IMR-90 (cell line): ENCODE measurements at regions not wholly inside any gene's neighbourhood (a gene's known extent, or its start where the extent isn't known, plus 50 kb on each side); places are given as distances from the start of the nearest gene placed in this dataset.

Experiments
- ATAC-seq: fragments of 200-7000 bp; cut with Tn5 transposase; 2 replicates; pipeline ENCODE4 v1.9.1; 2020; ENCODE audit warnings: low read depth, mild to moderate bottlenecking, moderate library complexity
- BruUV-seq: library from RNA; stranded (reverse); fragments of 400-500 nt; replicated peaks from 2 replicates; lab custom pipeline; 2021; lab: Mats Ljungman, UMichigan
- CTCF ChIA-PET: fragments of 300-600 bp; formaldehyde crosslinking; extraction: SDS; loops from one replicate; lab custom pipeline; 2021; ENCODE audit warnings: antibody characterized with exemption; lab: Yijun Ruan, JAX
- POLR2A ChIA-PET: fragments of 300-600 bp; sonication (Branson Sonifier 250); formaldehyde crosslinking; loops from one replicate; lab custom pipeline; 2022; ENCODE audit warnings: antibody characterized with exemption; ENCODE audit not compliant: unreplicated experiment; lab: Charles Lee
- DNase-seq: peaks from one replicate; pipeline ENCODE4 v3.0.0; 2013
- H2AFZ ChIP-seq: replicated peaks from 2 replicates; pipeline ENCODE3; 2013; ENCODE audit warnings: low read length, mild to moderate bottlenecking; ENCODE audit not compliant: poor library complexity
- H2AK5ac ChIP-seq: 2 replicates; pipeline ENCODE4 v1.6.1; 2013; ENCODE audit warnings: low read depth, low read length, inconsistent platforms
- H2AK9ac ChIP-seq: replicated peaks from 2 replicates; pipeline ENCODE3; 2013; ENCODE audit warnings: mild to moderate bottlenecking, low read depth, low read length, moderate library complexity; ENCODE audit not compliant: poor library complexity
- H2BK120ac ChIP-seq: 2 replicates; pipeline ENCODE4 v1.6.1; 2013; ENCODE audit warnings: low read depth, low read length, inconsistent platforms
- H2BK15ac ChIP-seq: 3 replicates; pipeline ENCODE4 v1.6.1; 2013; ENCODE audit warnings: low read depth, low read length, inconsistent platforms
- H2BK20ac ChIP-seq: 2 replicates; pipeline ENCODE4 v1.6.1; 2013; ENCODE audit warnings: low read depth, mild to moderate bottlenecking, inconsistent platforms, low read length, moderate library complexity
- H2BK5ac ChIP-seq: 2 replicates; pipeline ENCODE4 v1.6.1; 2013; ENCODE audit warnings: mild to moderate bottlenecking, low read depth, low read length, inconsistent platforms; ENCODE audit not compliant: poor library complexity, severe bottlenecking
- H3K14ac ChIP-seq: replicated peaks from 2 replicates; pipeline ENCODE4 v1.6.1; 2013; ENCODE audit warnings: low read depth, low read length, inconsistent platforms
- H3K18ac ChIP-seq: 2 replicates; pipeline ENCODE4 v1.6.1; 2013; ENCODE audit warnings: low read depth, low read length, control low read depth
- H3K23ac ChIP-seq: 2 replicates; pipeline ENCODE4 v1.6.1; 2013; ENCODE audit warnings: low read depth, low read length, inconsistent platforms
- H3K27ac ChIP-seq: 2 replicates; pipeline ENCODE4 v1.5.1; 2013; ENCODE audit warnings: mild to moderate bottlenecking, control low read depth, low read length; ENCODE audit not compliant: insufficient read depth
- H3K27me3 ChIP-seq: 2 replicates; pipeline ENCODE4 v1.6.1; 2013; ENCODE audit warnings: low read length; ENCODE audit not compliant: control insufficient read depth, insufficient read depth
- H3K36me3 ChIP-seq: 2 replicates; pipeline ENCODE4 v1.6.1; 2013; ENCODE audit warnings: low read length, mixed read lengths; ENCODE audit not compliant: control insufficient read depth, insufficient read depth
- H3K4ac ChIP-seq: 2 replicates; pipeline ENCODE4 v1.6.1; 2013; ENCODE audit warnings: low read depth, low read length, inconsistent platforms
- H3K4me1 ChIP-seq: 2 replicates; pipeline ENCODE4 v1.6.1; 2013; ENCODE audit warnings: low read length, mixed read lengths; ENCODE audit not compliant: control insufficient read depth, insufficient read depth
- H3K4me2 ChIP-seq: 2 replicates; pipeline ENCODE4 v1.6.1; 2013; ENCODE audit warnings: low read depth, mild to moderate bottlenecking, control low read depth, low read length, moderate library complexity
- H3K4me3 ChIP-seq: 2 replicates; pipeline ENCODE4 v1.5.1; 2013; ENCODE audit warnings: low read depth, mild to moderate bottlenecking, control low read depth, low read length, moderate library complexity; ENCODE audit not compliant: insufficient read depth
- H3K56ac ChIP-seq: 2 replicates; pipeline ENCODE4 v1.6.1; 2013; ENCODE audit warnings: low read length, inconsistent platforms; ENCODE audit not compliant: insufficient read depth; ENCODE audit errors: extremely low read depth
- H3K79me1 ChIP-seq, 2 experiments: 2 replicates each; pipeline ENCODE4 v1.6.1; 2013; ENCODE audit warnings: low read length in 2 of 2, inconsistent platforms in 1 of 2, low read depth in 1 of 2
- H3K9ac ChIP-seq: 2 replicates; pipeline ENCODE4 v1.6.1; 2013; ENCODE audit warnings: low read depth, low read length, control low read depth
- H3K9me1 ChIP-seq: 2 replicates; pipeline ENCODE4 v1.6.1; 2013; ENCODE audit warnings: low read length, inconsistent platforms; ENCODE audit not compliant: insufficient read depth
- H3K9me3 ChIP-seq: 2 replicates; pipeline ENCODE4 v1.6.1; 2013; ENCODE audit warnings: low read length; ENCODE audit not compliant: control insufficient read depth, insufficient read depth
- H4K20me1 ChIP-seq: 2 replicates; pipeline ENCODE4 v1.6.1; 2013; ENCODE audit warnings: low read length, inconsistent platforms; ENCODE audit not compliant: insufficient read depth
- H4K5ac ChIP-seq: 2 replicates; pipeline ENCODE4 v1.6.1; 2013; ENCODE audit warnings: mild to moderate bottlenecking, low read depth, low read length, control low read depth
- H4K8ac ChIP-seq, 2 experiments: 2 replicates each; pipeline ENCODE4 v1.6.1; 2013; ENCODE audit warnings: low read depth in 2 of 2, low read length in 2 of 2, control low read depth in 1 of 2, inconsistent platforms in 1 of 2
- H4K91ac ChIP-seq: 2 replicates; pipeline ENCODE4 v1.6.1; 2013; ENCODE audit warnings: low read depth, low read length, inconsistent platforms; ENCODE audit not compliant: insufficient read depth
- BHLHE40 ChIP-seq: fragments of 150-350 bp; IDR thresholded peaks from 2 replicates; pipeline ENCODE4 v1.6.1; 2016; ENCODE audit warnings: mild to moderate bottlenecking, low read depth, low read length
- CHD1 ChIP-seq: IDR thresholded peaks from 2 replicates; pipeline ENCODE4 v1.6.1; 2012; ENCODE audit warnings: low read depth, low read length, improper control_type of control experiment
- CTCF ChIP-seq: conservative IDR thresholded peaks from 2 replicates; pipeline ENCODE4 v1.5.1; 2012; ENCODE audit warnings: mild to moderate bottlenecking, low read depth, low read length, improper control_type of control experiment
- ELK1 ChIP-seq: fragments of 150-350 bp; IDR thresholded peaks from 2 replicates; pipeline ENCODE4 v1.6.1; 2016; ENCODE audit warnings: low read depth, mild to moderate bottlenecking, low read length, moderate library complexity, borderline replicate concordance
- MXI1 ChIP-seq: IDR thresholded peaks from 2 replicates; pipeline ENCODE4 v1.6.1; 2012; ENCODE audit warnings: low read depth, mild to moderate bottlenecking, low read length, moderate library complexity, borderline replicate concordance
- NFE2L2 ChIP-seq: fragments of 150-350 bp; IDR thresholded peaks from 2 replicates; pipeline ENCODE4 v1.6.1; 2016; ENCODE audit warnings: low read depth, mild to moderate bottlenecking, low read length
- POLR2A ChIP-seq: IDR thresholded peaks from 2 replicates; pipeline ENCODE4 v1.6.1; 2012; ENCODE audit warnings: mild to moderate bottlenecking, low read depth, low read length
- SMC3 ChIP-seq: fragments of 150-350 bp; IDR thresholded peaks from 2 replicates; pipeline ENCODE4 v1.6.1; 2016; ENCODE audit warnings: low read depth, mild to moderate bottlenecking, antibody characterized with exemption, low read length, moderate library complexity
- WGBS, 2 experiments: methylation state at CpG; one replicate each; pipeline versions ENCODE4 v1.1.5 to v1.1.7; 2013; ENCODE audit warnings: missing lambda C conversion rate in 2 of 2; ENCODE audit not compliant: insufficient read length in 1 of 2; ENCODE audit errors: extremely low coverage in 2 of 2; 5-methylcytosine and 5-hydroxymethylcytosine counted together
- dilution Hi-C: fragments of 300-500 bp; cut with HindIII; formaldehyde crosslinking; loops from one replicate; pipeline ENCODE4 v1.14.3; 2018; ENCODE audit warnings: low sequenced_read_pairs; ENCODE audit not compliant: unreplicated experiment
- in situ Hi-C: fragments of 300-500 bp; cut with MboI; formaldehyde crosslinking; loops from 3 replicates; pipeline ENCODE4 v1.14.3; 2019; ENCODE audit warnings: low sequenced_read_pairs, inconsistent platforms, mixed read lengths
- intact Hi-C: fragments of 100-400 bp; cut with micrococcal nuclease; formaldehyde crosslinking; loops from 2 replicates; pipeline ENCODE4 v1.10.0; 2022

GRCh38 chr20:24131684-24132083 lies 143.1 kb upstream of the GGTLC1 start:
- WGBS, 2 experiments: no CpG with 5 or more reads among the region's 1 CpG
- no peak overlapping the region for H2BK5ac ChIP-seq
- H3K18ac ChIP-seq: no peak overlapping the region
- H3K79me1 ChIP-seq: no peaks in the 10 kb centered on the region
- H4K20me1 ChIP-seq: no peaks in the 10 kb centered on the region
- POLR2A ChIA-PET: no interaction called here
- H3K4me3 ChIP-seq: no peak overlapping the region
- BruUV-seq: no TSS peak
- no peaks in the 10 kb centered on the region for H3K36me3 ChIP-seq
- H2AK5ac ChIP-seq: no peak overlapping the region
- no peak overlapping the region for H3K4me2 ChIP-seq
- no peak overlapping the region for H4K5ac ChIP-seq
- DNase-seq: no peak
- H3K14ac ChIP-seq: no peak overlapping the region
- H2AFZ ChIP-seq: no peak overlapping the region
- H3K27ac ChIP-seq: no peak overlapping the region
- H4K91ac ChIP-seq: no peak overlapping the region
- H2BK15ac ChIP-seq: no peak overlapping the region
- no peak overlapping the region for H2BK120ac ChIP-seq
- intact Hi-C loops: no loop called here
- H3K23ac ChIP-seq: no peak overlapping the region
- TF ChIP-seq CHD1 (no peak), ELK1 (no peak), BHLHE40 (no peak), CTCF (no peak), MXI1 (no peak), SMC3 (no peak), POLR2A (no peak), NFE2L2 (no peak)
- in situ Hi-C loops: no loop called here
- H3K4ac ChIP-seq: no peak overlapping the region
- no peak overlapping the region for H2AK9ac ChIP-seq
- ATAC-seq: no peak
- H3K4me1 ChIP-seq: no peaks in the 10 kb centered on the region
- no peak overlapping the region for H3K56ac ChIP-seq
- no peak overlapping the region for H2BK20ac ChIP-seq
- H3K9ac ChIP-seq: no peak overlapping the region
- H3K9me1 ChIP-seq: no peaks in the 10 kb centered on the region
- H4K8ac ChIP-seq: no peak overlapping the region
- H3K9me3 ChIP-seq: no peaks in the 10 kb centered on the region
- dilution Hi-C loops: no loop called here
- CTCF ChIA-PET: no interaction called here
- no peaks in the 10 kb centered on the region for H3K27me3 ChIP-seq
